PFSK-1 (cell line): ENCODE measurements at regions not wholly inside any gene's neighbourhood (a gene's known extent, or its start where the extent isn't known, plus 50 kb on each side); places are given as distances from the start of the nearest gene placed in this dataset.

ENCODE experiments used
- REST ChIP-seq, 2 experiments: IDR thresholded peaks; 2 replicates each; pipeline versions ENCODE4 v1.6.1 to v1.8.0; 2011 to 2012; ENCODE audit warnings: low read depth in 2 of 2, low read length in 2 of 2, control low read depth in 1 of 2, inconsistent platforms in 1 of 2, mild to moderate bottlenecking in 1 of 2, moderate library complexity in 1 of 2; ENCODE audit not compliant: insufficient read depth in 1 of 2
- SIN3A ChIP-seq: IDR thresholded peaks from 2 replicates; pipeline ENCODE4 v1.6.1; 2012; ENCODE audit warnings: mild to moderate bottlenecking, low read length, moderate library complexity, borderline replicate concordance; ENCODE audit not compliant: insufficient read depth

- TF ChIP-seq REST (IDR thresholded peaks at IDR 0.05; ENCODE audit: insufficient read depth in 1 of 2, low read depth in 2 of 2, low read length in 2 of 2) (no peak), SIN3A (no peak)
Measured at GRCh38 chr20:39633689-39634088, 671.5 kb downstream of the DHX35 start.
